Kidney (tissue), 13 donors: ENCODE measurements at regions not wholly inside any gene's neighbourhood (a gene's known extent, or its start where the extent isn't known, plus 50 kb on each side); places are given as distances from the start of the nearest gene placed in this dataset.

Experiments
- DNase-seq, 5 donors: peaks; one replicate each; pipeline ENCODE4 v3.0.0-alpha.2; 2013 to 2020
- FAIRE-seq: peaks from 2 replicates; lab custom pipeline; 2012; peaks lifted over from hg19 to GRCh38; lab: Jason Lieb, UNC
- H3K27ac ChIP-seq, 2 donors: one replicate each; pipeline ENCODE4 v1.7.0; 2013; ENCODE audit warnings: low read depth in 2 of 2, low read length in 2 of 2, inconsistent platforms in 1 of 2
- H3K27me3 ChIP-seq: one replicate; pipeline ENCODE4 v1.7.1; 2013; ENCODE audit warnings: low read length, inconsistent platforms; ENCODE audit not compliant: control insufficient read depth, insufficient read depth
- H3K36me3 ChIP-seq, 3 donors: one replicate each; pipeline versions ENCODE4 v1.7.0 to v1.7.1; 2013; ENCODE audit warnings: low read length in 3 of 3, control low read depth in 1 of 3, inconsistent platforms in 1 of 3; ENCODE audit not compliant: insufficient read depth in 3 of 3, control insufficient read depth in 2 of 3
- H3K4me1 ChIP-seq, 3 donors: one replicate each; pipeline versions ENCODE4 v1.7.0 to v1.7.1; 2013; ENCODE audit warnings: low read length in 3 of 3, inconsistent platforms in 1 of 3, low read depth in 1 of 3; ENCODE audit not compliant: control insufficient read depth in 2 of 3, insufficient read depth in 2 of 3
- H3K4me3 ChIP-seq, 3 donors: one replicate each; pipeline versions ENCODE4 v1.7.0 to v1.8.1; 2013; ENCODE audit warnings: low read length in 3 of 3, control low read depth in 1 of 3, inconsistent platforms in 1 of 3
- H3K9ac ChIP-seq, 3 donors: one replicate each; pipeline versions ENCODE4 v1.7.0 to v1.7.1; 2013; ENCODE audit warnings: low read length in 3 of 3, control low read depth in 1 of 3, inconsistent platforms in 1 of 3
- H3K9me3 ChIP-seq, 3 donors: one replicate each; pipeline versions ENCODE4 v1.7.0 to v1.7.1; 2013; ENCODE audit warnings: low read length in 3 of 3, control low read depth in 1 of 3, inconsistent platforms in 1 of 3; ENCODE audit not compliant: control insufficient read depth in 2 of 3, insufficient read depth in 1 of 3
- CTCF ChIP-seq: IDR thresholded peaks from 3 replicates; pipeline ENCODE4 v1.5.1; 2012; ENCODE audit warnings: mild to moderate bottlenecking, moderate library complexity, borderline replicate concordance; ENCODE audit not compliant: insufficient read depth; ENCODE audit errors: extremely low read depth
- intact Hi-C: fragments of 100-400 bp; cut with DNase I; formaldehyde crosslinking; loops from one replicate; pipeline ENCODE4 v1.11.1; 2022
- donor health status: control.
- donor health status: control.
- donor health status: control.
- donor health status: control.
- donor health status: control.
- donor health status: DM: yes; HTN: yes; CAD: no.
- donor health status: Normal renal cell carcinoma (clear cell type).

- H3K9ac ChIP-seq: no peak overlapping the region
- H3K4me3 ChIP-seq: no peak overlapping the region
- no peak for FAIRE-seq
- TF ChIP-seq CTCF: no peak
- peak in 1 of 5 donors; percentile 13 for DNase-seq
- H3K36me3 ChIP-seq: no peaks in the 10 kb centered on the region
- H3K27ac ChIP-seq: no peak overlapping the region
- intact Hi-C loops: no loop called here
- no peaks in the 10 kb centered on the region for H3K9me3 ChIP-seq
- no peaks in the 10 kb centered on the region for H3K27me3 ChIP-seq
- peaks cover 0 to 2% (median 0%) of the 10 kb centered on the region in 3 donors for H3K4me1 ChIP-seq
Observed at GRCh38 chr22:22816171-22816514, 71.5 kb upstream of the IGLL5 start.

GRCh38 chr22:22816766-22817410 is 70.7 kb upstream of the IGLL5 start:
- TF ChIP-seq CTCF: no peak
- Histone ChIP-seq H3K27ac (no peak overlapping the region), H3K9me3 (no peaks in the 10 kb centered on the region), H3K4me3 (no peak overlapping the region), H3K27me3 (no peaks in the 10 kb centered on the region), H3K9ac (no peak overlapping the region), H3K4me1 (peaks cover 0 to 2% (median 0%) of the 10 kb centered on the region in 3 donors), H3K36me3 (no peaks in the 10 kb centered on the region)
- peak in 1 of 5 donors; percentile 8 for DNase-seq
- intact Hi-C loops: no loop called here
- FAIRE-seq: no peak

GRCh38 chr22:22817468-22818201 is 70.0 kb upstream of the IGLL5 start:
- no peak for TF ChIP-seq CTCF
- intact Hi-C loops: no loop called here
- no peak for FAIRE-seq
- Histone ChIP-seq H3K9ac (no peak overlapping the region), H3K4me3 (no peak overlapping the region), H3K36me3 (no peaks in the 10 kb centered on the region), H3K4me1 (peaks cover 0 to 2% (median 0%) of the 10 kb centered on the region in 3 donors), H3K9me3 (no peaks in the 10 kb centered on the region), H3K27me3 (no peaks in the 10 kb centered on the region), H3K27ac (no peak overlapping the region)
- no peak for DNase-seq
